ENCODE measurements at regions not wholly inside any gene's neighbourhood (a gene's known extent, or its start where the extent isn't known, plus 50 kb on each side); places are given as distances from the start of the nearest gene placed in this dataset.
"Not testable (repeated sequence)": the region's sequence is repeated elsewhere in the genome, so short reads cannot be mapped to it uniquely, and the experiment has no call there.

DNA sequence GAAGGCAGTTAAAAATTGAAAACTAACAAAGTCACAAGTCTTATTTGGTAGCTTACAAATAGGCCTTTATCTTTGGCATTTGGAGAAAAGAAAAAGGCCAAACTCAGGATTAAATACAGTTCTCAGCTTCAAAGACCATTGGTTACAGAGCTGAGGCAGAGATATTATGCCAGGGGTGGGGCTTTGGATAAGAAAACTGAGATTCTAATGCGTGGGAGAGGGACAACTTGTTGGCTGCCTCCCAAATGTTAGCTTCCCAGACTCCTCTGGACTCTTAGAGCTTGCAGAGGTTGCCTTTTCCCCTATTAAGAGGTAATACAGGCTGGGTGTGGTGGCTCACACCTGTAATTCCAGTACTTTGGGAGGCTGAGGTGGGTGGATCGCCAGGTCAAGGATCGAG lies 231.8 kb downstream of the SQOR start:
- in situ Hi-C loops (cut with HindIII; ENCODE audit: low sequenced_read_pairs) = no loop called here

DNA sequence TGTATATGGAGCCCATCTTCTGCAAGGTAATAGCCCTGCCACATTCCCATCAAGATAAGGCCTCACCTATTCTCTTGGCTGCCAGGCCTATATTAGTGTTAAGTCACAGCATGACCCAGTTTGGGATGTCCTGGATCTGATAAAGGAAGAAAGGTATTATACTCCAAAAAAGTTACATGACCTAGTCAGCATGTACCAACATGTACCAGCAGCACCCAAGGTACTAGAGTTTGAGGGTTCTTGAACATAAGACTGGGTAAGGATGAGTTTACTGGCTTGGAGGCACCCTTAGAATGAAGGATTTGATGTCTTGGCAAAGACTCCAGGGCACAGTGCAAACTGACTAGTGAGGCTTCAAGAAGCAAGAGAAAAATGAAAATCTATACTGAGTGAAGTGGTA lies 232.5 kb downstream of the SQOR start:
- in situ Hi-C loops (cut with HindIII; ENCODE audit: low sequenced_read_pairs) = no loop called here

DNA sequence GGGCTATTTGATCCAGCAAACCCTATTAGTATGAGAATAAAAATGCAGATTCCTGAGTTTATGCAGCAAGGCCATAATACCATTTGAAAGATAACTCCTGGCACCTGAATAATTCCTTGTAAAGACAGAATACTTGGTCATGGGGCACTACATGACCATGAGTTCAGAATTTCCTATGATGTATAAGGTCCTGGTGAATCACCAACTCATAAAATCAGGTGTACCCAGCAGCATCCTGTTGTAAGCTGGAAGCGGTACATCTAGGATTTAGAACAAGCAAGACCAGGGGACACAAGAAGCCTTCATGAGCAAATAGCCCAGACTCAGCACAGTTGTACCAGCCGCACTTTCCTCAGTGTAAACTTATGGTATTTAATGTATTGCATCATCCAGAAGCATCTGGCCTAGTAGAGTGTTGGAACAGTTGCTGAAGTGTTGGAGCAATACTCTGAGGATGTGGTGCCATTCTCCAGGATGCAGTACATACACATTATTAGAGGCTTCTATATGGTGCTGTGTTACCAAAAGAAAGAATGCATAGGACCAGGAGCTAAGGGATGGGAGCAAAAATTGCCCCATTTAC lies 233.4 kb downstream of the SQOR start:
- in situ Hi-C loops (cut with HindIII; ENCODE audit: low sequenced_read_pairs) = no loop called here

DNA sequence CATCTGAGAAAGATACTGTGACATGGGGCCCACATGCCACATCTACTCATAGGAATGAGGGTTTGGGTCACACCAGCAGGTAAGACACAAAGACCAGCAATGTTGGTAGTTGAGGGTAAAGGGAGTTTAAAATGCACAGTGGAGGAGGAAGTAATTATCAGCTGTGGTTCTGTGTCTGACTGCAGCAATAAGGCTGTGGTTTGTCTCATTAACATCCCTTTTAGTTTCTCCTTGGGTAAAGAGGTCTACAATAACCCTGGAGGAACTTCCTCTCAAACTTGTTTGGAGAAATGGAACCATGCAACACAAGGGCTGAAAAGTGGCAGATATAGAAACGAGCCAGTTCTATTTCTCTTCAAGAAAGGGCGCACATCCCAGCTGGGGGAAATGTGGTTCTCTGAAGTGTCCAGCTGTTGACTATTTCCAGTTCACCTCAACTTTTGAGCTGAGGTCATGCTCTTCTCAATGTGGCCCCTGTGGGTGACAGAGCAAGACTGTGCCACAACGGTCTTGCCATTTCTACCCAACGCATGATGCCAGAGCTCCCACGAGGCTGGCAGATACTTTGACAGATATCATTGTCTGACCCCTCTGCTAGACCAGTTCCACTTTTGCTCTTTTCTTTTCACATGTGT lies 234.3 kb downstream of the SQOR start:
- in situ Hi-C loops (cut with HindIII; ENCODE audit: low sequenced_read_pairs) = no loop called here

DNA sequence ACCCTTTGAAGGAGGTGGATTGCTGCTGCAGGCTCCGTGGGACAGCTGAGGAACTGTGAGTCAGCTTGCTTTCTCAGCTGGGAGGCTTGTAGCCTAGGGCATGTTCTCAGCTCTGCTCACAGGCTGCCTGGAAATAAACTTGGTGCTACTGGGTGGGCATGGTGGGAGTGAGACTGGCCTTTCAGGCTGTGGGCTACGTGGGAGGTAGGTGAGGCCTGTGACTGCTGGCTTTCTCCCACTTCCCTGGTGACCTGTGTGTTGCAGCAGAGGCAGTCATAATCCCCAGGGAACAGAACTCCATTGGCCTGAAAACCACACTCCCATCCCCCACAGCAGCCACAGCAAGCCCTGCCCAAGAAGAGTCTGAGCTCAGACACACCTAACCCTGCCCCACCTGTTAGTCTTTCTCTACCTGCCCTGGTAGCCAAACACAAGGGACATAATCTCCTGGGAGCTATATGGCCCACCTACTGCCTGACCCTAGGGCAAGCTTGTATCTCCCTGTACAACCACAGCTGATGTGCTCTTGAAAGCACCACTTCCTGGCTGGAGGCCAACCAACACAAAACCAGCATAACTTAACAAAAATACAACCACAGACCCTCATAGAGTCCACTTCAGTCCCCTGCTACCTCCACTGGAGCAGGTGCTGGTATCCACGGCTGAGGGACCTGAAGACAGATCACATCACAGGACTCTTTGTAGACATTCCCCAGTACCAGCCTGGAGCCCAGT lies 236.5 kb downstream of the SQOR start:
- in situ Hi-C loops (cut with HindIII; ENCODE audit: low sequenced_read_pairs) = no loop called here

DNA sequence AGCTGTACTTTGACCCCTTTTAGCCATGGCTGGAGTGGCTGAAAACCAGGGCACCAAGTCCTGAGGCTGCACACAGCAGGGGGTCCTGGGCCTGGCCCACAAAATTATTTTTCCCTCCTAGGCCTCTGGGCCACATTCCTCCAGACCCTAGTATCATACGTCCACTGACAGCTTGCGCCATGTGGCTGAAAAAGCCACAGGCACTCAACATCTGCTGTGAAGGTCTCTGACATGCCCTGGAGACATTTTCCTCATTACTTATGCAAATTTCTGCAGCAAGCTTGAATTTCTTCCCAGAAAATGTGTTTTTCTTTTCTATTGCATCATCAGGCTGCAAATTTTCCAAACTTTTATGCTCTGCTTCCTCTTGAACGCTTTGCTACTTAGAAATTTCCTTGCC lies 239.0 kb downstream of the SQOR start:
- in situ Hi-C loops (cut with HindIII; ENCODE audit: low sequenced_read_pairs) = no loop called here

DNA sequence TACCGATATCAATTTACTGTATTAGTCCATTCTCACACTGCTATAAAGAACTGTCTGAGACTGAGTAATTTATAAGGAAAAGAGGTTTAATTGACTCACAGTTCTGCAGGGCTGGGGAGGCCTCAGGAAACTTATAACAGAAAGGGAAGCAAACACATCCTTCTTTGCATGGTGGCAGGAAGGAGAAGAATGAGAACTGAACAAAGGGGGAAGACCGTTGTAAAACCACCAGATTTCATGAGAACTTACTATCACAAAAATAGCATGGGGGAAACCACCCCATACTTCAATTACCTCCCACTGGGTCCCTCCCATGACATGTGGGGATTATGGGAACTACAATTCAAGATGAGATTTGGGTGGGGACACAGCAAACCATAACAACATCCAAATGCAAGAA lies 239.7 kb downstream of the SQOR start:
- in situ Hi-C loops (cut with HindIII; ENCODE audit: low sequenced_read_pairs) = not testable (repeated sequence)

DNA sequence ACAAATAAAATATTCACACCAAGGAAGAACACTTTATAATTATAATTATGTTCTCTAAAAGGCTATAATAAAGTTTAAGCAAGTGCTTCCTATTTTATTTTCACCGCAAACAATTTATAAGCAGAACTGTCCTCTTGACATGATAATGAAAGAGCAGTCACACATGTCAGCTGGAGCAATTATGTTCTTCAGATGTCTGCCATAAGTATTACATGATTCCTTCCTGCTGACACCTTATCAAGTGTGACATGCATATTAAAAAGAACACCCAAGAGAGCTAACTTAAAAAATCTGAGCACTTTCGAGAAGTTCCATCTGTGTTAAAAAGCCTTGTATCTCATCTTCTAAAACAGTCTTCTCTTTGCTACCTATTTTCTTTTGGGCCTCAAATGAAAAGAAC lies 249.5 kb downstream of the SQOR start:
- in situ Hi-C loops (cut with HindIII; ENCODE audit: low sequenced_read_pairs) = no loop called here

DNA sequence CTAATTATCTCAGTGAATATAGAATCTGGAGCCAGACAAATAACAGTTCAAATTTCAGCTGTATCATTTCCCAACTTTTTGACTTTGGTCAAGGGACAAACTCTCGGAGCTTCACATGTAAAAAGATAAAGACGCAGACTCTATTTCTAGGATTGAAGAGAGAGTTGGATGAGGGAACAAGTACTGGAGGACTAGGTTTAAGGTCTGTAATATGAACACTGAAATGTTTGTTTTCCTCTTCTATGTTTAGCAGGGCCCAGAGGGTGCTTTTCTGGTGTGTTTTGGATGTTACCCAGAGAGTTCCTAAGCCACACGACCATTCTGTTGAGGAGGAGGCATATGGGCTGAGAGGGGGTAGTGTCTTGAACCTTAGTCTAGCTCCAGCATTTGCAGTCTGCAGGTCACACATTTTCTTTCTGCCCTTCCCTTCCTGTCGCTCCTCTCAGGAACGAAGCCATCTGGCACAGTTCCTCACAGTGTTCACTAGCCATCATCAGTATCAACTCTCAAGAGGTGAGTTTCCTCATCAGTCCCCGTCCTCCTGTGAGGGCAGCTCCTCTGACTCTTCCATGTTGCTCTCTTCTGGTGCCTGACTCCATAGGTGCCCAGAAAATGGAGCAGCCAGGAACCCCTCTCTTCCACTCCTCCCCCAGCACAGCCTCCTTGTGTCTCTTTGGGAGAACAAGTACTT lies 250.1 kb downstream of the SQOR start:
- in situ Hi-C loops (cut with HindIII; ENCODE audit: low sequenced_read_pairs) = no loop called here

DNA sequence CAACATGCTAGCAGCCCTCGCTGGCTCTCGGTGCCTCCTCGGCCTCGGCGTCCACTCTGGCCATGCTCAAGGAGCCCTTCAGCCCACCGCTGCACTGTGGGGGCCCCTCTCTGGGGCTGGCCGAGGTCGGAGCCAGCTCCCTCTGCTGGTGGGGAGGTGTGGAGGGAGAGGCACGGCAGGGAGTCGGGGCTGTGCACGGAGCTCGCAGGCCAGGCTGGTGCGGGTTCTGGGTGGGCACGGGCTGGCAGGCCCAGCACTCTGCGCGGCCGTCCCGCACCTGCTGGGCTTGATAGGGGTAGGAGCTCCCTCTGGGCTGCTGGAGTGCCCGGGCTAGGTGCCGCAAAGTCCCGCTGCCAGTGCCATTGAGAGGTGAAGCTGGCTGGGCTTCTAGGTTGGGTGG lies 251.0 kb downstream of the SQOR start:
- in situ Hi-C loops (cut with HindIII; ENCODE audit: low sequenced_read_pairs) = no loop called here

DNA sequence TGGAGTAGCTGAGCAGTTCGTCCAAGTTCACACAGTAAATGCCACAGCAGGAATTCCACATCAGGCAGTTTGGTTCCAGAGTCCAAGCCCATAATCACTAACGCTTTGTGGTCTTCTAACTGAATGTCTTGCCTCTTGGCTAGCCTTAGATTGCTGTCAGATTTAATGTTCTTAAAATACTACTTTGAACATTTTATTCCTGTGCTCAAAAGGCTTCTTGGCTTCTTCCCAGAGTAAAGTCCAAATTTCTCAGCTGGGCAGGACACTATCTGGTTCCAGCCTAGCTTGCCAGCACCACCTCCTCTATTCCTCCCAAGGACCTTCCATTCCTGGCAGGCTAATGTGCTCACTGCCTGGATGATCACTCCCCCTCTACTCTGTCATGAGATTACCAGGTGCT lies 256.9 kb downstream of the SQOR start:
- in situ Hi-C loops (cut with HindIII; ENCODE audit: low sequenced_read_pairs) = no loop called here

DNA sequence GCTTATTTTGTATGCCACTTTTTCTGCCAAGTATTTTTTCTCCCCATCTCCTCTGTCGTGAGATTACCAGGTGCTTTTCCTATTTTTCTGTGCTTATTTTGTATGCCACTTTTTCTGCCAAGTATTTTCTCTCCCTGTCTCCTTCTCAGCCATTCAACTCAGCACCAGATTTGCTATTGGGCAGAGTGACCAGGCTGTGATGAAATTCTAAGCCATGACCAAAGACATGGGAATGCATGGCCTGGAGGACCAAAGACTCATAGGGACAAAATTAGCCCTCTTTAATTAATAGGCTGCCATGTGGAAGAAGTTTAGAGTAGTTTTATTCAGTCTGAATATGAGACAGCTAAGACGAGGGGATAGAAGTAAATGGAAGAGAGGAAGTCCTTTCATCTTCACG lies 257.4 kb downstream of the SQOR start:
- in situ Hi-C loops (cut with HindIII; ENCODE audit: low sequenced_read_pairs) = no loop called here

DNA sequence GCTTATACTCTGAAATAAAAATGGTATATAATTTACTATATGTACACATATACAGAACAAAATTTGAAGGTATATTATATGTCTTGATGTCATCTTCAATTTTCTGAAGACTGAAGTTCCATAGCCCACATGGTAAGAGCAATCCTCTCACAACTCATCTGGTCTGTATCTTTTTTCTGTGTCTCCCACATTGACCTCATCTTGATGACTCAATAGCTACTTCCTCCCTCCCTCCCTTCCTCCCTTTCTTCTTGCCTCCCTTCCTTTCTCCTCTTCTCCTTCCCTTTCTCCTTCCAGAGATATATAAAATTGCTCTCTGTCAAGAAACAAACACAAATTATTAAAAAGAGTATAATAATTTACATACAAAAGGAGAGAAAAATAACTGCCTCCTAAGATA lies 268.5 kb downstream of the SQOR start:
- in situ Hi-C loops (cut with HindIII; ENCODE audit: low sequenced_read_pairs) = no loop called here

DNA sequence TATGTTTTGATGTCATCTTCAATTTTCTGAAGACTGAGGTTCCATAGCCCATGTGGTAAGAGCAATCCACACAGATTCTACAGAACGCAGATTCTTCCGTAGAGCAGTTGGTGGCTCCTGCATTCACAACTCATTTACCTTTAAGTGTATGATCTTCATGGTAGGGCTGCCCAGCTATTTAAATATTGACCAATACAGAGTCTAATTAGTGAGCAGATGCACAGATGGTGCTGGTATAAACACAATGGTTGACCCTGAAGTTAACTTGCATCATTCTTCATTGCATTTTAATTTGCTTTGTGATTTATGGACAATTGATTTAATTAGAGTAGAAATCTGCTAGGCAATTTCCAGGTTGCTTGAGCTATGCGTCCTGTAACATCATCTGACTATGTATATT lies 269.2 kb downstream of the SQOR start:
- in situ Hi-C loops (cut with HindIII; ENCODE audit: low sequenced_read_pairs) = no loop called here

DNA sequence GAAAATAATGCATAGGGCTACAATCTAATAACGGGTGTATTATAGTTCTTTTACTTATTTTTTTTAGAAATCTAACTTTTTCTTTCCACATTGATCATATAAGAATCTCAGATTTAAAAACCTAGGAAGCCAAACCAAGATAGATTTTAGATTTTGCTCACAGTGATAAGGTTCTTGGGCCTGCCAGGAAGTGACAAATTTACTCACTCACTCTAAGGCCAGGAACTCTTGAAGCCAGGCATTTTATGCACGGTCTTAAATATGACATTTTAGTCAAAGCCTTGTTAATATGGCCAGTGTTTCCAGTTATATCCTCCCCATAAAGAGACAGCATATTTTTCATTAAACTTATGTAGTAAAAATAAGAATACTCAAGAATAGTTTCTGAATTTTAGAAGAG lies 271.4 kb downstream of the SQOR start:
- in situ Hi-C loops (cut with HindIII; ENCODE audit: low sequenced_read_pairs) = no loop called here

DNA sequence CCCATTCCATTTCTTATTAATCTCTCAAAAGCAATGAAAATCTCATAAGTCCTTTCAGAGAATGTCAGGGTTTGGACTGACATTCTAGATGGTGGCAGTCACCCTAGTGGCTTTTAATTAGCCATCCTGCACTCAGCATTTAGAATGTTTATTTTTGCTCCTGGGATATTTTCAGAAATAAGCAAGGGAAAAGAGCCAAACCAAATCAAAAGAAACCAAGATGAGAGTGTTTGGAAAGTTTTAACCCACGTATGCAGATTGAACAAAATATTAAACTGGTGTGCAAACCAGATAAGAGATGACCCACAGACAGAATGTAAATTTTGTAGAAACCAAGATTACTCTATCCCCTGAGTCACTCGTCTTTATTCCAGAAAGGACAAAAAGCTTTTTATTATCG lies 275.8 kb downstream of the SQOR start:
- in situ Hi-C loops (cut with HindIII; ENCODE audit: low sequenced_read_pairs) = no loop called here

DNA sequence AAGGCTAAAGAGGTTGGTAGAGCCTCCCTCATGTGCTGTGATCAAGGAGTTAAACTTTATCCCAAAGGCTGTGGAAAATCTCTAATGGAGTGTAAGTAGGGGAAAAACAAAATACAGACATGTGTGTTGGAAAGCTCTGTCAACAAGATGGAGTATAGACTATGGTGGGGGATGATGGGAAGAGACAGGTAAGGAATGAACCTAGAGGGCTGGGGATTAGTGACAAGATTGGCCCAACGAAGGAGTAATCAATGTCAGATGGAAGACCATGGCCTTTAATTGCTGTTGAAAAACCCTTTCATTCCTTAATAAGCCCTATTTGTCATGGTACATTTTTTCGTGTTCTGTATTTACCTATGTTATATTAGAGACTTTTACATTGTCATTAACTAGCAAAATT lies 278.6 kb downstream of the SQOR start:
- in situ Hi-C loops (cut with HindIII; ENCODE audit: low sequenced_read_pairs) = no loop called here

DNA sequence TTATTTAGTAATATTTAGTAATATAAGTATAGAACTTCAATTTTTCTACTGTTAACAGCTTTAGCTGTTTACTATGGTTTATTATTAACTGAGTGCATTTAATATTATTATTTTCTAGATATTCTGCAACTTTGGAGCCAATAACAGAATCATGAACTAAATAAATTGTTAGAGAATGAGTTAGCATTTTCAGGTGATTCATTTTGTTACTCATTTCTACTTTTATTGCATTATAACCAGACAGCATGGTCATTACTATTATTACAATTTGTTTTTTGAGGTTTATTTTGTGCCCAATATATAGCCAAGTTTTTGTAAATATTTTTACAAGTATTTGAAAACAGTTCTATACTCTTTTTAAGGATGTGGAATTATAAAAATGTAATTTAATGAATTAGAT lies 279.6 kb downstream of the SQOR start:
- in situ Hi-C loops (cut with HindIII; ENCODE audit: low sequenced_read_pairs) = no loop called here

DNA sequence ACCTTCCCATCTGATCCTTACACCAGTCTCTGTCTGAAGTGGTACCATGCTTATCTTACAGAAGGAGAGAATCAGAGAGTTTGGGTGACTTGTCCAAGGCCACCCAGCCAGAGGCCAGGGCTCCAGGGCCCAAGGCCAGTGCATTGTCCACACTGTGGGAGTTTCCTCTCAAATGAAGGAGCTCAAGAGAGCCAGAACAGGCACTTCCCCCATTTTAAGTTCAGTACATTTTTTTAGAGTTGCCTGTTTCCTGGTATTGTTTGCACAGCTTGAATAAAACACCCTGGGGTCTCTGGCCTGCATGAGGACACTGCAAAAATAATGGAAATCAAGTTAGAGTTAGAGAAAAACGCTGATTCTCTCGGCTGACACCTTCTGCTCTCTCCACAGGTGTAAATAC lies 284.0 kb downstream of the SQOR start:
- in situ Hi-C loops (cut with HindIII; ENCODE audit: low sequenced_read_pairs) = no loop called here

DNA sequence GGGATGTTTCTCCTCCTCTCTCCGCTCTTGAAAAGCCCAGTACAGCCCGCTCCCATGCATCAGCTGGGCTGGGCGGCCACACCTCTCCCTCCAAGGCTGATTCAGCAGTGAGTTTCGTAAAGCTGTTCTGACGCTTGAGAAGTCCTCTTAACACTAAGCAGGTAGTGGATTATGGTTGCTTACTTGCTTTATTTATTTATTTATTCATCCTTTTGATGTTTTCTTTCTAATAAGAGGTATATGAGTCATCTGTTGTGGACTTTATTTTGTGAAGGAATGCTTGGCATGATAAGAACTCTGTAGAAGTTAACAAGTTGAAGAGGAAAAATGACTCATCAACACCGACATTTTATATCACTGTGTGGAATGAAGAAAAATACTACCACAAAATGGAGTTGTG lies 285.0 kb downstream of the SQOR start:
- in situ Hi-C loops (cut with HindIII; ENCODE audit: low sequenced_read_pairs) = no loop called here

DNA sequence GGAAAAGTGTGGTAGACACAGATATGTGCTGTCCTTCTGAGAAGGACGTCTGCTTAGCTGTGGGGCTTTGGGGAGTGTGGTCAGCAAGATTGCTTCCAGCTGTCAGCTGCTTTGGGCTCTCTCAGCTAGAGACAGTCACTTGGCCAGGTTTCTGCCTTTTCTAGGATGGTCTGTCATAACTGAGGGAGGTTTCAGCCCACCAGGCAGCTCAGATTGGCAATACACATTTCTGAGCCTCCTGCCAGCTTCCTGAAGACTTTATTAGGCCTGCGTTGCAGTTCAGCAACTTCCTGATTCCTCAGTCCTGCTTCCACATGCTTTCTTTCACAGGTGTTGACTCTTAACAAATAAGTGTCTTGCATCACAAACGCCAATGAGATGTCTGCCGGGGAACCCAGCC lies 286.5 kb downstream of the SQOR start:
- in situ Hi-C loops (cut with HindIII; ENCODE audit: low sequenced_read_pairs) = no loop called here

DNA sequence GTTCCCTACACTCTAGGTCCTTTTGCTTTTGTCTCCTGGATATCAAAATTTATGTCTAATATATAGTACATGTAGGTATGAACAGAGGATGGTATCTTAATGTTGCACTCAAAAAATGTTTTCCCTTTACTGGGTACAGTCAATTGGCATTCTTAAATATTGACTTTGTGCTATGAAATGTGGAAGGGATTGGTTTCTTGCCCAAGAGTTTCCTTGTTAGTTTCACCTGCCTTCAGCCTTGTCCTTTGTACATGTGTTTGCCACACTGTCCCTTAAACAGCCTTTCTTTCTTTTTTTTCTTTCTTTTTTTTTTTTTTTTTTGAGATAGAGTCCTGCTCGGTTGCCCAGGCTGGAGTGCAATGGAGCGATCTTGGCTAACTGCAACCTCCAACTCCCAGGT lies 287.1 kb downstream of the SQOR start:
- in situ Hi-C loops (cut with HindIII; ENCODE audit: low sequenced_read_pairs) = no loop called here

Measured in DLD1 (cell line).